ENCODE measurements at regions not wholly inside any gene's neighbourhood (a gene's known extent, or its start where the extent isn't known, plus 50 kb on each side); places are given as distances from the start of the nearest gene placed in this dataset.
A peak's percentile ranks its signal among the peaks of the same experiment; 100 is the strongest.

DNA sequence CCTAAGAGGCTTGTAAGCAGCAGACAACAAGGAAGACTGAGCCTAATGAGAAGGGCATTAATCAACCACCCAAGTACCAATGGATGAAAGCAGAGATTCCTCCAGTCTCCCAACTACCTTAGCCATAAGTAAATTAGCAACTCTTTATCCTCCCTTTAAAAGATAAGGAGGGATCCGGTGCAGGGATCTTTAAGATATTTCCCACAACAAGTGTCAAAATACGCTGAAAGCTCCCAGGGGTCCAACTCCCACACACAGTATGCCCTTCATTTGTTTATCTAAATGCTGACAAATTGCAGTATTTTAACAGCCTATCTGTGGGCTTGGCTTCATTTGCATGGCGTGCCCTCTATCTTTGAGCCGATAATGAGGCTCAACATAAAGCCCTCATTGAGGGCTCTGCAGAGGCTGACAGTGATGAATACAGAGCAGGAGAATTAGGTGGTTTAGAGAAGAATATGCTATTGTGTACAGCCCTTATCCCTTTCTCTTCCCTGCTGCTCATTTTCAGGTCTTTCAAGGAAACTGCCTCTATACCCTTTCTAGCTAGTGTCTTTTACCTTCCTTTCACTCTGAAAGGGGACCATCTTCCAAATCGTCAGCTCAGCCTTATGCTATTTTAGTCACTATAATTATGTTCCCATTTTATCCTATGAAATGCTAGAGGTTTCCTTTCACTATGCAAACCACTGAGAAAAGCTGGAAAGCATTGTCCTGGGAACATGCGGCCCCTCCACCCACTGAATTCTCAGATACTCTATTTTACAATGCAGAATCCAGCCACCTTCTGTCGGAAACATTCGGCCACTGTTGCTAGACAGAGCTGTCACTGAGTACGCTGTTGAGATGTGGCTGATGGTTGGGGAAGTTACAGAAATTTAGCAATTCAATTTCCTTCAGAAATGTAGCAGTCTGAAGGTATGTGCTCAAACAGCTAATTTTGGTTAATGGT lies 575.2 kb upstream of the JAG1 start:
- no peak for DNase-seq

DNA sequence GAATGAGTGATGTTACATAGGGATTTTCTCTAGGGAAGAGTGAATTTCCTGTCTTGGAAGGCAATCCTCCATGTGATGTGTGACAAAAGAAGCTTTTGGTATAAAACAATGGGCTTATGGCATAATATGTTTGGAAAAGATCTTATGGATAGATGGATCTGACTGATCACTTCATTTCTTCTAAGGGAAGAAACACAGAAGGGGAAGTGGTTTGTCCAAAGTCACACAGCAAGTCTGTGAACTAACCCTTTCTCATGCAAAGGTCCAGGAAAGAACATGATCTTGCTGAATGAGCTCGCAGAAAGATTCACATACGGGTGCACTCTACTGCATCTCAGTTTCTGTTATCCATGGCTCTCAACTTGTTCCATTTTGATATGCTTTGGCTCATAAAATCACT lies 575.9 kb upstream of the JAG1 start:
- no peak for DNase-seq

- DNase-seq = no peak
These were observed 578.6 kb upstream of the JAG1 start for GRCh38 chr20:11252447-11252846.

GRCh38 chr20:11255455-11255854 lies 581.7 kb upstream of the JAG1 start:
- no peak for DNase-seq

GRCh38 chr20:11255860-11256259 lies 582.1 kb upstream of the JAG1 start:
- no peak for DNase-seq

GRCh38 chr20:11260611-11261010 lies 586.8 kb upstream of the JAG1 start:
- no peak for DNase-seq

DNA sequence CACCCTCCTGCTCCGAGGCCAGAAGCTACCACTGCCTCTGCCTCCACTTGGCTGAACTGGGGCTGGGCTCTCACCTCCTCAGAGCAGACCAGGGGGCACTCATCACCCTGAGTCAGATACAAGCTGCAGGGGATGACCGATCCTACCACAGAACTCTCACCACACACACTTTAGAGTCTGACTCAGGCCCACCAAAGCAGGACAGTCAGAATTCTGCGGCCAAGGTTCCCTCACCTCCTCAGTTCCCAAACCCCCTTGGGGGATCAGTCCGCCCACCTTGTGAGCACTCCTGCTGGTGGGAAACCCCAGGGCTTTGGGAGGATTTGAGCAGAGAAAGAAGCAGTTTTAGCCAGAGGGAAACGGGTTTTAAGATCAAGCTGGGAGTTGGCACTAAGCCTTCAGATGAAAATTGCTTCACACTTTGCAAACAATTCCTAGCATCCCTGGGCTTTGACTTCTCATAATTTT lies 587.8 kb upstream of the JAG1 start:
- no peak for DNase-seq

- no peak for DNase-seq
These were observed 592.8 kb upstream of the JAG1 start for GRCh38 chr20:11266571-11266970.

DNA sequence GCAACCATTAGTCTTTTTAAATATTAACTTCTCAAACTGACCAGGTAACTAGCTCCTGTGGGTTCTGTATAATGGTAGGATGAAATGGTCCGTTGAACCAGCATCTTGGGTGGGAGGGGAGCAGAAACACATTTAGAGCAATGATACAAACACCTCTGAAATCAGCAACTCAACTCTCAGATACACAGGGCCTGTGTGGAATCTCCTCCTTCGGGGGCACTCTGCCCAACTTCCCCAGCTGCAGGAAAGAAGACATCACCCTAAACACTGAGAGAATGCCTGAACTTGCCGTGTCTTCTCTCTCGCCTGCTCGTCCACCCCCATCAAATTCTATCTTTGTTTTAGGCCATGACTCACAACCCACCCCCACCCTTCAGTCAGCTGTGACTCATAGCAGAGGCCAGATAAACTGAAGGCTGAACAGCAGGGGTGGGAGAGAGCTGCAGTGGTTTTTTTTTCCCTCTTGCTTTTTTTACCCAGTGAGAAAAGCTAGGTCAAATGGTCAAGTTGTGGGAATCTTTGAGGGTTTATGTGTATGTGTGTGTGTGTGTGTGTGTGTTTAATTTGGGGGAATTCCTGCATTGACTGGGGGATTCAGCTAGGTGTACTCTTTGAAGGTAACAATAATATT lies 593.4 kb upstream of the JAG1 start:
- DNase-seq = no peak

- no peak for DNase-seq
These were observed 594.0 kb upstream of the JAG1 start for GRCh38 chr20:11267762-11268335.

DNA sequence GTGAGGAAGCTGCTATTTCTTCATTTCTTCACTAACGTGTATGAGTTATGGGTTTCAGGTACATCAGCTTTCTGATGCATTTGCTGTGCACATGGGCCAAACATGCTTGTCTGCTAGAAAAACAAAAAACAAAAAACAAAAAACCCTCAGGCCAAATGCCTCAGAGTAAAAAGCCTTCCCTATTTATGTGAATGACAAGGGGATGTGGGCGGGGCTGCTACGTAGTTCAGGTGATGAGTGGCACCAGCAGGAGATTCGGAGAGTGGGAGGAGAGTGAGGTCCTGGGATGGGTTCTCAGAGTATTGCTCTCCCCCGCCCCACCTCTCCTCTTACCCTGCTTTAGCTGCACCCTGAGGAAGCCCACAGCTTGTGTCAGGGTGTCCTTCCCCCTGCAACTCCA lies 596.8 kb upstream of the JAG1 start:
- no peak for DNase-seq

DNA sequence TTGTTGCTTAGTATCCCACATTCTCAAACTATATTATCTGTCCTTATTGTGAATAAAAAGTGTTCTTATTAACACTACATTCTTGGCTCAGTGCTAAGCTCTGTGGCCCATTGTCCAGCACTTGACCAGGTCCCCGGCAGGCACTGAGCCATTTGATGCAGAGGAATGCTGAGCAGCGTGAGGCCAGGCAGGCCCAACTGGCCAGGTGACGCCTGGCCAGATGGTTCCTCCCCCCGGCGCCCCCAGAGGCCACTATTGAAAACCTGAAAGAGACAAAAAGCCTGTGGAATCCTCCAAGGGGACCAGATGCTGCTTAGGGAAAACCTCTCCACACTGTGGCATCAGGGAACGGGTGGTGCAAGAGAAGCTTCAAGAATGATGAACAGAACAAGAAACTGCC lies 597.5 kb upstream of the JAG1 start:
- DNase-seq = no peak

DNA sequence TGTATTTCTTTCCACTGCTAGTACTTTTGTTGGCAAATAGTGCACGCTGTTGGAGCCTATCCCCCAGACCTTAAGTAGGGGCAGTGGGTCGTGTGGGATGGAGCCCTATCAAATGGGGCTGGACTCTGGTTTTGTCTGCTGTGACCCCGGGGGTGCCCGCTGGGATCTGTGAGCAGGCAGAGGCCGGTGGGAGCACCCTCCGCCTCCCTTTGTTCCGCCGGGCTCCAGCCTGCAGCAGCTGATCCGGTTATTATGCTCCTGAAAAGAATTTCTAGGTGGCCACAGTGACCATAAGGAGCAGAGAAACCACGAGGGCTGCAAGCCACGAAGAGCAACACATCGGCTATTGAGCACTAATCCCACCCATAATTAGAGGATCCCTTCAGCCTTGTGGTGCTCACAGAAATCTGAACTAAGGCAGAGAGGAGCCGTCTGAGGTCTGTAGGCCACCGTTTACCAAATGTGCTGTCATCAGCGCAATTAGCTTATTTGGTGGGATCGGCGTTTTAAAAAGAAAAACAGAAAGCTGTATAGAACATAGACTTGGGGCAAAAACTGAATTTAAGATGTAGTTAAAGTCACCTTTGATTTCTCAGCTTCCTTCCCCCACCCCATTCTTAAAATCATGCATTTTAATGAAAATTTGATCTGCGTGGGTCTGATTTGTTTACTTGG lies 598.3 kb upstream of the JAG1 start:
- DNase-seq = no peak

GRCh38 chr20:11274141-11274594 lies 600.4 kb upstream of the JAG1 start:
- DNase-seq = peak; percentile 80

DNA sequence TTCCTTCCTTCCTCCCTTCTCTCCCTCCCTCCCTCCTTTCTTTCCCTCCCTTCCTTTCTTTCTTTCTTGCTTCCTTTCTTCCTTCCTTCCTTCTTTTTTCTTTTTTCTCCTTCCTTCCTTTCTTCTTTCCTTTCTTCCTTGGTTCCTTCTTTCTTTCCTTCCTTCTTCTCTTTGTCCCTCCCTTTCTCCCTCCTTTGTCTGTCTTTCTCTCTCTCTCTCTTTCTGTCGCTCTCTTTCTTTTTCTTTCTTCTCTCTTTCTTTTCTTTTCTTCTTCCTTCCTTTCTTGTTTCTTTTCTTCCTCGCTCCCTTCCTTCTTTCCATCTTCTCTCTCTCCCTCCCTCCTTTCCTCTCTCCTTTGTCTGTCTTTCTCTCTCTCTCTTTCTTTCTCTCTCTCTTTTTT lies 601.9 kb upstream of the JAG1 start:
- DNase-seq = no peak

DNA sequence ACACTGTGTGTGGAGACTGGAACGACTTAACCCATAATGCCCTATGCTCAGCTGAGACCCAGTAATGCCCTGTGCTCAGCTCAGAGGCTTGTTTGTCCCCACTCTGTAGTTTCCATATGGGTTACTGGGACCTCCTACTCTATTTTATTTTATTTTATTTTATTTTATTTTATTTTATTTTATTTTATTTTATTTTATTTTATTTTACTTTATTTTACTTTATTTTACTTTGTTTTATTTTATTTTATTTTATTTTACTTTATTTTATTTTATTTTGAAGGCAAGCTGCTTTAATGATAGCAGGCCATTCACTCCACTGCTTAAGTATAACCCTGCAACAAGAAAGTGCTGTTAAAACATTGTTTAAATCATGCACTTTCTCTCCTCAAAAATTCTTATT lies 603.4 kb upstream of the JAG1 start:
- DNase-seq = no peak

DNA sequence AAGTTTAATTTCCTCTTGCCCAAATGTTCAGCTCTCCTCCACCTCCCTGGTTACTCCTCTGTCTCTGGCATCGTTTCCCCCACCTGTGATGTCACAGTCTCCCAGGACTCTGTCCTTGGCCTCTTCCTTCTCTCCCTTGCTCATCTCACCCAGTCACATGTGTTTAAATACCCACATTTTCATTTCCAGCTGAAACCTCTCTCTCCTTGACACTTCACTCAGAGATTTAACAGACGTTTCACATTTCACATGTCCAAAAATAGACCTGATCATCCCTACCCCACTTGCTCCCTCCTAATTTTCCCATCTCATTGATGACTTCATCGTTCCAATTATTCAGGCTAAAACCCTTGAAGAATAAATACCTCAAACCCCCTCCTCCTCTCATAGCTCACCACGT lies 604.1 kb upstream of the JAG1 start:
- DNase-seq = no peak

- no peak for DNase-seq
These were observed 604.7 kb upstream of the JAG1 start for GRCh38 chr20:11278461-11278860.

GRCh38 chr20:11281240-11281639 lies 607.4 kb upstream of the JAG1 start:
- no peak for DNase-seq

GRCh38 chr20:11281768-11282167 lies 608.0 kb upstream of the JAG1 start:
- DNase-seq = no peak

- no peak for DNase-seq
These were observed 613.3 kb upstream of the JAG1 start for GRCh38 chr20:11287126-11287525.

DNA sequence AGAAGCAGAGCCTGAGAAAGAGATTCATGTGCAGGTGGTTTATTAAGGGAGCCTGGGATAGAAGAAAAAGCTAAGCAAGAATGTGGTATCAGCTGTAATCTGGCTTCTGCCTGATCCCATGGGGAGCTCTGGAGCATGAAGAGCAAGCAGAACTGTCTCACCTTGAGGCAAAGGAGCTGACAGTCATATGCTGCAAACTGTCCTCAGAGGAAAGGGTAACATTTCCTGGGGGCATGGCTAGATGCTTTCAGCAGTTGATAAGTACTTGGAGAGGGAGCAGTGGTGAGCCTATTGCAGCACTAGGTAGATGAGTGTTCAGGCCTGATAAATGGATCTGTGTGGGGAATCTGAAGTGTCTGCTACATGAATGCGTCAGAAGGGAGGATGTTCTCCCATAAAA lies 621.5 kb upstream of the BTBD3 start:
- DNase-seq = no peak

GRCh38 chr20:11296951-11297350 lies 620.7 kb upstream of the BTBD3 start:
- DNase-seq = no peak

Measured in left kidney (tissue), 1 donor.